Activated naive CD4-positive, alpha-beta T cell treated with anti-CD3 and anti-CD28 coated beads, Interleukin-2, amount 50 U/mL, for 72 hours (primary cell): ENCODE measurements at regions not wholly inside any gene's neighbourhood (a gene's known extent, or its start where the extent isn't known, plus 50 kb on each side); places are given as distances from the start of the nearest gene placed in this dataset.

Experiments used
- ATAC-seq, 2 donors: fragments of 150-1000 bp; cut with Tn5 transposase; 2 replicates each; pipeline ENCODE4 v1.10.0; 2021; ENCODE audit warnings: mild to moderate bottlenecking in 2 of 2, moderate library complexity in 2 of 2
- DNase-seq, 2 donors: peaks; one replicate each; pipeline ENCODE4 v3.0.0; 2021 to 2022; ENCODE audit warnings: low spot score in 2 of 2
- H3K27ac Mint-ChIP-seq, 2 donors: one replicate each; pipeline ENCODE4 v1.8.0; 2022; ENCODE audit warnings: mild to moderate bottlenecking in 2 of 2, mixed read lengths in 2 of 2
- H3K36me3 Mint-ChIP-seq, 2 donors: one replicate each; pipeline ENCODE4 v1.8.0; 2022; ENCODE audit warnings: mixed read lengths in 2 of 2
- H3K9me3 Mint-ChIP-seq, 2 donors: one replicate each; pipeline ENCODE4 v1.8.0; 2022; ENCODE audit warnings: mixed read lengths in 2 of 2

- DNase-seq (no peak), ATAC-seq (no peak)
- Mint-ChIP-seq H3K27ac (no peak overlapping the region), H3K9me3 (peaks cover 8 to 10% of the 10 kb centered on the region in 2 donors), H3K36me3 (no peaks in the 10 kb centered on the region)
Measured at GRCh38 chr2:51581636-51582267, 549.8 kb upstream of the NRXN1 start.

DNA sequence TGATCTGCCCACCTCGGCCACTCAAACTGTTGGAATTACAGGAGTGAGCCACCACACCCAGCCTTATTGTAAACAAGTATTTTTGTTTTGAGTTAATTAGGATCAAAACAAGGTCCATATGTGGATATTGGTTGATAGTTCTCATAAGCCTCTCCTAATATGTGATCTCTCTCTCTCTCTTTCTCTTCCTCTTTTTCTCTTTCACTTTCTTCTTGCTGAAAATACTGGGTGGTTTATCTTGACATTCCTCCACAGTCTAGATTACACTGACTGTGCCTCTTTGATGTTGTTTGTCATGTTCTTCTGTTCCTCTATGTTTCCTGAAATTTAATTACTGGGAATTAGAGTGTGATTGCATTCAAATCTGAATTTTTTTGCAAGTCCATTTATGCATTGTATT lies 547.5 kb upstream of the NRXN1 start:
- Mint-ChIP-seq H3K9me3 (peaks cover 4 to 10% of the 10 kb centered on the region in 2 donors), H3K27ac (no peak overlapping the region), H3K36me3 (no peaks in the 10 kb centered on the region)
- no peak for DNase-seq
- ATAC-seq = no peak

GRCh38 chr2:51575181-51575580 lies 543.2 kb upstream of the NRXN1 start:
- Mint-ChIP-seq H3K27ac (no peak overlapping the region), H3K9me3 (peaks cover 12 to 13% of the 10 kb centered on the region in 2 donors), H3K36me3 (no peaks in the 10 kb centered on the region)
- ATAC-seq (no peak), DNase-seq (no peak)

GRCh38 chr2:51559026-51559425 lies 527.1 kb upstream of the NRXN1 start:
- Mint-ChIP-seq H3K27ac (no peak overlapping the region), H3K36me3 (no peaks in the 10 kb centered on the region), H3K9me3 (peaks cover 5 to 16% of the 10 kb centered on the region in 2 donors)
- ATAC-seq (no peak), DNase-seq (no peak)

- Mint-ChIP-seq H3K36me3 (no peaks in the 10 kb centered on the region), H3K27ac (no peak overlapping the region), H3K9me3 (peaks cover 8 to 19% of the 10 kb centered on the region in 2 donors)
- no peak for ATAC-seq
- no peak for DNase-seq
Measured at GRCh38 chr2:51553476-51553875, 521.5 kb upstream of the NRXN1 start.

DNA sequence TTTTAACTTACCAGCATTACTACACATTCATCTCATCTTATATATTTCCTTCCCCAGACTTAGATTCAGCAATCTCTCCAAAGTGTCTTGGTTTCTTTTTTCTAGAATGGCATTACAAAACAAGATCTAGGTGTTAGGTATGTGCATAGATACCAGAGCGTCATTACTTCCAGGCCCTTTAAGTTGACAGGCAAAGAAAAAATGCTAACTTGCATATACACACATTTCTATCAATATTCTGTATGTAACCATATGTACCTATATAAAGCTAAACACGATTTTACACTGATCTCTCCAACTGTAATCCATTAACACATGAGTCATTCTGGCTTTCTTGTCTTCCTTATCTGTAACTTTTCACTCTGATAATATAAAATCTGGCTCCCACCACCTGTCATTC lies 503.8 kb upstream of the NRXN1 start:
- ATAC-seq = no peak
- no peak for DNase-seq
- peaks cover 14 to 15% of the 10 kb centered on the region in 2 donors for H3K9me3 Mint-ChIP-seq
- H3K36me3 Mint-ChIP-seq = no peaks in the 10 kb centered on the region
- no peak overlapping the region for H3K27ac Mint-ChIP-seq

DNA sequence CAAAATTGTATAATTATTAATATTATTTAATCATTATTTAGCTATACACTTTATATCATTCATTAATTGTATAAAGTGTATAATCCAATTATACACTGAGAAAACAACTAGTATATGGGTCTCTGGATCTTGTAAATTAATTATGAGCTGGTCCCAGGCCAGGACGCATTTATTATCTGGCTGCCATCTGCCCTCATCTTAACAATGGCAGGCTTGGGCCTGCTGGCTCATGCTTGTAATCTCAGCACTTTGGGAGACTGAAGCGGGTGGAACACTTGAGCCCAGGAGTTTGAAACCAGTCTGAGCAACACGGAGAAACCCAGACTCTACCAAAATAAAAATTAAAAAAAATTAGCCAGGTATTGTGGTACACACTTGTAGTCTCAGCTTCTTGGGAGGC lies 502.2 kb upstream of the NRXN1 start:
- no peak overlapping the region for H3K27ac Mint-ChIP-seq
- H3K9me3 Mint-ChIP-seq = peaks cover 14 to 18% of the 10 kb centered on the region in 2 donors

DNA sequence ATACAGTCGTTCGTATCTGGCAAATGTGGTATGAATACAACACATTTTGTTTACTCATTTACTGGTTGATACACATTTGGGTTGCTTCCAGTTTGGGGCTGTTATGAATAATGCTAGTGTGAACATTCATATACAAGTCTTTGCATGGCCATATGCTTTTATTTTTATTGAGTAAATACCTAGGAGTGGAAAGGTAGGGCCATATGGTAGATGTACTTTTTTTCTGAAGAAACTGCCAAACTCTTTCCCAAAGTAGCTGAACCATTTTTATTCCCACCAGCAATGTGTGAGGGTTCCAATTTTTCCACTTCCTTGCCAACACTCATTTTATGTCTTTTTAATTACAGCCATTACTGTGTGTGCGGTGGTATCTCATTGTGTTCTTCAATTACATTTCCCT lies 496.2 kb upstream of the NRXN1 start:
- Mint-ChIP-seq H3K36me3 (no peaks in the 10 kb centered on the region), H3K27ac (no peak overlapping the region), H3K9me3 (peaks cover 17 to 20% of the 10 kb centered on the region in 2 donors)
- no peak for DNase-seq
- ATAC-seq = no peak

More for the DNA sequence above, 502.2 kb upstream of the NRXN1 start:
- ATAC-seq (no peak), DNase-seq (no peak)
- no peaks in the 10 kb centered on the region for H3K36me3 Mint-ChIP-seq

GRCh38 chr2:51526766-51527165 lies 494.8 kb upstream of the NRXN1 start:
- no peak overlapping the region for H3K27ac Mint-ChIP-seq
- peaks cover 12 to 16% of the 10 kb centered on the region in 2 donors for H3K9me3 Mint-ChIP-seq
- no peak for ATAC-seq
- H3K36me3 Mint-ChIP-seq = no peaks in the 10 kb centered on the region
- DNase-seq = no peak

- no peaks in the 10 kb centered on the region for H3K36me3 Mint-ChIP-seq
- no peak overlapping the region for H3K27ac Mint-ChIP-seq
- no peak for ATAC-seq
- no peak for DNase-seq
- H3K9me3 Mint-ChIP-seq = peaks cover 5 to 18% of the 10 kb centered on the region in 2 donors
Measured at GRCh38 chr2:51516667-51517066, 484.7 kb upstream of the NRXN1 start.

DNA sequence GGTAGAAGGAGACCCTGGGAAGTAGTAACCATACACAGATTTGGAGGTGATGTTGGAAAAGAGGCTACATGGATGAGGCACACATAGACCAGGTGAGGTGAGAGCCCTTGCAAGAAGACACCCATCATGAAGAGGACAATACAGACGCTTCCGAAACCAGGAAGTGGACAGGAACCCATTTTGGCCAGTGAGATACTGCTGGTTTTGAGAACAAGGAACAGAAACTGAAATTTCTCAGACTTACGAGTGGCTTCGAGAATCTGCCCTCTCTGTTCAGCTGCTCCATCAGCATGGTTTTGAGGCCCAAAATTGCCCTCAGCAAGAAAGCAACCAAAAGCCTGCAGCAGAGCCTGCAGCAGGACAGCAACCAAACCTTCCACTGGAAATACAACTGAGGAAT lies 479.1 kb upstream of the NRXN1 start:
- H3K36me3 Mint-ChIP-seq = peaks cover 0 to 9% of the 10 kb centered on the region in 2 donors
- no peak overlapping the region for H3K27ac Mint-ChIP-seq
- no peak for DNase-seq
- ATAC-seq = no peak
- H3K9me3 Mint-ChIP-seq = peaks cover 14 to 25% of the 10 kb centered on the region in 2 donors

GRCh38 chr2:51510303-51510702 lies 478.4 kb upstream of the NRXN1 start:
- ATAC-seq (no peak), DNase-seq (no peak)
- Mint-ChIP-seq H3K27ac (no peak overlapping the region), H3K9me3 (peaks cover 18 to 29% of the 10 kb centered on the region in 2 donors), H3K36me3 (peaks cover 0 to 9% of the 10 kb centered on the region in 2 donors)

DNA sequence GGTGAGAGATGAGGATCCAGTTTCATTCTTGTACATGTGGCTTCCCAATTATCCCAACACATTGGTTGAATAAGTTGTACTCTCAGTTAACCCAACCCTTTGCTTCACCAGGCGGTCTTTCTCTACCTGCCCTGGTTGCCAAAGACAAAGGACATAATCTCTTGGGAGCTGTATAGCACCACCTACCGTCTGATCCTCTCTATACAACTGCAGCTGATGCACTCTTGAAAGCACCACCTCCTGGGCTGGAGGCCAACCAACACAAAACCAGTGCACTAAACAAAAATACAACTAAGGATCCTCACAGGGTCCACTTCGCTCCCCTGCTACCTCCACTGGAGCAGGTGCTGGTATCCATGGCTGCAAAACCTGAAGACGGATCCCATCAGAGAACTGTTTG lies 473.6 kb upstream of the NRXN1 start:
- no peak overlapping the region for H3K27ac Mint-ChIP-seq
- peaks cover 16 to 22% of the 10 kb centered on the region in 2 donors for H3K9me3 Mint-ChIP-seq
- no peak for ATAC-seq
- DNase-seq = no peak
- peaks cover 0 to 8% of the 10 kb centered on the region in 2 donors for H3K36me3 Mint-ChIP-seq

DNA sequence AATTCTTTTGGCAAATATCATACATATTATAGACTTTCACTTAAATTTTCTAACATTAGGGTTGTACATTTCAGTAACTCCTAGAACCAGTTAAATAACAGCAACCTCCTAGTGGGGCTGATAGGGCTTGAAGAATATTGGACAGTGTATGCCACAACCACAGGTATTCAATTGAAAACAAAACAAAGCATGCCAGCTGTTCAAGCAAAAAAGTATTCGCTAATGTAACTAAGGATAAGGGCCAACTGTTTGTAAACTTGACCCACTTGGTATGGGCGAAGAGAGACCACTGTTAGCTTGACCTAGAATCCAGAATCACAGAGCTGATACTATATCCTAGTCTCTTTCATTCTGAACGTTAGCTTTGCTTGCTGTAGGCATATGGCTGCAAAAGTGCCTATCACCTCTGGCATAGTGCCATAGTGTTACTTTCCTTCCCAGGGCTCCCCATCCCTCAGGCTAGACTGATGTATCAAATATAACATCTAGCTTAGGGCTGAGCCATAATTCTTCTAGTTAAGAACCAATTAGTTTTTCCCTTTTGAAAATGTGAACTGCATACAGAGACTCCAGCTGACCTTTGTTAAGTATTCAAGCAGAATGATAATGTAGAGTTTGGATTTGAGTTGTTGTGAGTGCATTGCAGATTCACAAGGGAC lies 458.8 kb upstream of the NRXN1 start:
- H3K36me3 Mint-ChIP-seq = peaks cover 0 to 5% of the 10 kb centered on the region in 2 donors
- DNase-seq (no peak), ATAC-seq (no peak)
- no peak overlapping the region for H3K27ac Mint-ChIP-seq
- peaks cover 27 to 30% of the 10 kb centered on the region in 2 donors for H3K9me3 Mint-ChIP-seq

DNA sequence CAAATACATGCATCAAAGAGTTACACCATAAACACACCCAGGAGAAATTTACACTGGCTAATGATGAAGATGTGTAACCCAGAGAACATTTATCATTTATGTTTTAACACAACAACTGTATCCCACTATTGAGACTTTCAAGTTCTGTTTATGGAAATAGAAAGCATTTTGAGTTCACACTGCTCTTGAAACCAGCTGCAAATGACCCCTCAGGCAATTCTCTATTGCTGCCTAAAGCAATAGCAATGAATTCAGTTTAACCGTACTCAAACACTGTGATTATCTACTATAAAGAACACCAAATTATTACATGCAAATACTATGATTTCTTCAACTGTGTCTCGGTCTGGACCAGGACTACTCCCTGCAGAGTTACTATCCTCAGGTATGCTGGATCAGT lies 452.7 kb upstream of the NRXN1 start:
- ATAC-seq (no peak), DNase-seq (no peak)
- Mint-ChIP-seq H3K36me3 (peaks cover 0 to 5% of the 10 kb centered on the region in 2 donors), H3K9me3 (peaks cover 30 to 31% of the 10 kb centered on the region in 2 donors), H3K27ac (no peak overlapping the region)

DNA sequence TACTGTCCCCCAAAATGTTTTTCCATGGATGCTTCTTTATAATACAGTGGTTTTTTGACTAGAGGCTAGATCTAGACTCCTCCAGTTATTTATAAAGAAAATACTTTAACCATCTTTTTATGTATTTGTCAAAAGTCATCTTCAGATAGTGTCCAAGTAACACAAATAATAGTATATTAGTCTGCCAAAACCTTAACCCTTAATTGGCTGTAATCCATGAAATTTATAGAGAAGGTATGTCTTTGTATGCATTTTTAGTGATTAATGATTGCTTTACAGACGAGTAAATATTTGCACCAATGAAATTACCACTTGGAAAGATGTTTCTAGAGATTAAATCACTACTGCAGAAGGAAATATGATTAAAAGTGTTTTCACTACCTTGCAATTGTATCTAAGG lies 451.8 kb upstream of the NRXN1 start:
- ATAC-seq (no peak), DNase-seq (no peak)
- peaks cover 0 to 5% of the 10 kb centered on the region in 2 donors for H3K36me3 Mint-ChIP-seq
- no peak overlapping the region for H3K27ac Mint-ChIP-seq
- H3K9me3 Mint-ChIP-seq = peaks cover 27 to 35% of the 10 kb centered on the region in 2 donors

- Mint-ChIP-seq H3K27ac (no peak overlapping the region), H3K36me3 (no peaks in the 10 kb centered on the region), H3K9me3 (peaks cover 14 to 23% of the 10 kb centered on the region in 2 donors)
- DNase-seq = no peak
- no peak for ATAC-seq
Measured at GRCh38 chr2:51472783-51473182, 440.9 kb upstream of the NRXN1 start.

GRCh38 chr2:51472300-51472699 lies 440.4 kb upstream of the NRXN1 start:
- H3K36me3 Mint-ChIP-seq = no peaks in the 10 kb centered on the region
- peaks cover 14 to 23% of the 10 kb centered on the region in 2 donors for H3K9me3 Mint-ChIP-seq
- H3K27ac Mint-ChIP-seq = no peak overlapping the region
- ATAC-seq (no peak), DNase-seq (no peak)
